Body of pancreas (tissue), 4 donors: ENCODE measurements at regions not wholly inside any gene's neighbourhood (a gene's known extent, or its start where the extent isn't known, plus 50 kb on each side); places are given as distances from the start of the nearest gene placed in this dataset.

Source experiments
- POLR2A ChIP-seq, 3 donors: fragments of 450-650 bp; IDR thresholded peaks; one replicate each; pipeline ENCODE4 v1.6.1; 2016; ENCODE audit warnings: antibody characterized with exemption in 3 of 3, mild to moderate bottlenecking in 2 of 3
- TF ChIP-seq, protein P1 (sequence below), 7 experiments: fragments of 450-650 bp in 4 of 7; fragments of 200-600 bp in 3 of 7; sonication (generic) in 3 of 7; IDR thresholded peaks; one replicate each; pipeline ENCODE4 v1.5.1; 2016 to 2019; ENCODE audit warnings: antibody characterized with exemption in 7 of 7

DNA sequence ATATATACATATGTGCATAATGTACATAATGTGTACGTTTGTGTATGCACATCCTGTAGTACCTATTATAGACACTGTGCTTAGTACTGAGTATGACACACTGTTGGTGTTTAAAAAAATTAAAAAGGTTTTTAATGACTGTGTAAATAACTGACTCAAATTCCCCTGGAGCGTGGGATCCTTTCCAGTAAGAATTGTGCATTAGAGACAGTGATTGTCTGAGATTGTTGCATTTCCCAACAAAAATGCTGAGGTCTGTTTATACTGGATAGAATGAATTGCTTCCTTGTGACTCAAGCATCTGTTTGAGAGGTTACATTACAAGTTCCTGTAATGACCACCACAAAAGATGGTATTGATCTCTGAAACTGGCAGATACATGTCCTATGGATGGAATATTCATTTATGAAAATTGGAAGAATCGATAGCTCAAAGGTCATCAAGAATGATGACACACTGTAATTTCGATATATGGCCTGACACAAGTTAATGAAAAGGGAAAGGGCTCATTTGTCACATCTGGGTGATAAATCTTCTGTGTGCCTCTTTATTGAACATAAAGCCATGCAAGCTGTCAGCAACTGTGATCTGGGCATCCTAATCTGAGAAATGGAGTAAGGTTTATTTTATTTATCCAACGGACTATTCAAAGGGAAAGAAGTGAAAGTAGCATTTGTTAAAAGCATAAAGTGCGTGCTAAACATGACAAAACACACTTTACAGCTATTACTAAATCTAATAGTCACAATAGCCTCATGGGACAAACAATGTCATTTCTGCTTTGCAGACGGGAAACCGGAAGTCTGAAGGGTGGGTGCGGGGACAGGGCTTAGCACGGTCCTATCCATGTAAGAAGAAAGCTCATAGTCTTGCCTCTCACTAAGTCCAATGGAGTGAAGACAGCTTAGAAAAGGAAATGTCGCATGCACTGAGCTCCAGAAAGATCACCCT lies 228.8 kb downstream of the CDH11 start:
- TF ChIP-seq, protein P1, sequence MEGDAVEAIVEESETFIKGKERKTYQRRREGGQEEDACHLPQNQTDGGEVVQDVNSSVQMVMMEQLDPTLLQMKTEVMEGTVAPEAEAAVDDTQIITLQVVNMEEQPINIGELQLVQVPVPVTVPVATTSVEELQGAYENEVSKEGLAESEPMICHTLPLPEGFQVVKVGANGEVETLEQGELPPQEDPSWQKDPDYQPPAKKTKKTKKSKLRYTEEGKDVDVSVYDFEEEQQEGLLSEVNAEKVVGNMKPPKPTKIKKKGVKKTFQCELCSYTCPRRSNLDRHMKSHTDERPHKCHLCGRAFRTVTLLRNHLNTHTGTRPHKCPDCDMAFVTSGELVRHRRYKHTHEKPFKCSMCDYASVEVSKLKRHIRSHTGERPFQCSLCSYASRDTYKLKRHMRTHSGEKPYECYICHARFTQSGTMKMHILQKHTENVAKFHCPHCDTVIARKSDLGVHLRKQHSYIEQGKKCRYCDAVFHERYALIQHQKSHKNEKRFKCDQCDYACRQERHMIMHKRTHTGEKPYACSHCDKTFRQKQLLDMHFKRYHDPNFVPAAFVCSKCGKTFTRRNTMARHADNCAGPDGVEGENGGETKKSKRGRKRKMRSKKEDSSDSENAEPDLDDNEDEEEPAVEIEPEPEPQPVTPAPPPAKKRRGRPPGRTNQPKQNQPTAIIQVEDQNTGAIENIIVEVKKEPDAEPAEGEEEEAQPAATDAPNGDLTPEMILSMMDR (IDR thresholded peaks at IDR 0.05), result no peak
- no peak for TF ChIP-seq POLR2A (IDR thresholded peaks at IDR 0.05)
